HG03175 (cell line): ENCODE measurements at regions not wholly inside any gene's neighbourhood (a gene's known extent, or its start where the extent isn't known, plus 50 kb on each side); places are given as distances from the start of the nearest gene placed in this dataset.

Source experiments
- ATAC-seq: cut with Tn5 transposase; IDR thresholded peaks from one replicate; pipeline ENCODE4 v1.9.1; 2021; ENCODE audit warnings: mild to moderate bottlenecking, moderate library complexity; ENCODE audit not compliant: unreplicated experiment

DNA sequence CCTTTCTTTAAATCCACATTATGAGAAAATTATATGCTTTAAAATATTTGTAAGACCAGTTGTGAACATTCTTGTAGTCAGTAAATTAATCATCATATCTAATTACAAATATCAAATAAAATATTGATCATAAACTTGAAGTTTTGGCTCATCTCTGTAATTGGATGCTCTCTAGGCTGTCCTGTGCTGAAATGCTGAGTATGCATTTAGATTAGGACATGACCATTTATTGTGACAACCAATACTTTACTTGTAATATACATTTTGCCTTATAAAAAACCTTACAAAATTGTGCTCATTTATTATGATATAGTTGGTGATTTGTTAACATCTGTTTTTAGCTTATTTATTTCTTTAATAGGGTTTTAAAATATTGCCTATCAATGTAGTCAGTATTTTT, 116.1 kb upstream of the DOCK10 start:
- no peak for ATAC-seq

DNA sequence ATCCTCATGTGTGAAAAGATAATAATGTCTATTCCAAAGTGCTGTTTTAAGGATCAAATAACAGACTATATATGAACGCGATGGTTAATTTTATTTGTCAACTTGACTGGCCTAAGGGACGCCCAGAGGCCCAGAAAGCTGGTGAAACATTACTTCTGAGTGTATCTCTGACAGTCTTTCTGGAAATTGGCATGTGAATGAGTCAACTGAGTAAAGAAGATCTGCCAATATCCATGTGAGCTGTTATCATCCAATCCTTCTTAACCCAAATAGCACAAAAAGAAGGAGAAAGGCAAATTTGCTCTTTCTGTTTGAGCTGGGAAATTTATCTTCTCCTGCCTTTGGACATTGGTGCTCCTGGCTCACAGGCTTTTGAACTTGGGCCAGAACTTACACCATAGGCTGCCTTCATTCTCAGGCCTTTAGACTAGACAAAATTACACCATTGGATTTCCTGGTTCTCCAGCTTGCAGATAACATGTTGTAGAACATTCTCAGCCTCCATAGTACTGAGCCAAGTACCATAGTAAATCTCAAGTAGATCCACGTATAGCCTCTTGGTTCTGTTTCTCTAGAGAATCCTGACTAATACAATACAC, 114.7 kb upstream of the DOCK10 start:
- ATAC-seq, result no peak

DNA sequence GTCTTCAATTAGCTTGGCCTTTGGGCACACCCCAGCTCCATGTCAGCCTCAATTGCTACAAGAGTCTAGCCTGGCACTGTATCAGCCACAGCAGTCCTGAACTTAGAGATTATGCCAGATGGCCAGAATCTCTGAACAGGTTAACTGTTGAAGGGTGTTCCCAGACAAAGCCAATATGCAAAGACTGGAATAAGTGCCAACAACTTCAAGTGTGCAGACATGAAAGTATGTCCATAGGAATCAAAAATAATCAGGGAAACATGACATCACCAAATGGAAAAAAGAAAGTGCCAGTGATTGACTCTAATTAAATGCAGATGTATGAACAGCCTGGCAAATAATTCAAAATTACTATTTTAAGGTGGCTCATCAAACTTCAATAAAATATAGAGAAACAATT, 98.5 kb upstream of the DOCK10 start:
- no peak for ATAC-seq

DNA sequence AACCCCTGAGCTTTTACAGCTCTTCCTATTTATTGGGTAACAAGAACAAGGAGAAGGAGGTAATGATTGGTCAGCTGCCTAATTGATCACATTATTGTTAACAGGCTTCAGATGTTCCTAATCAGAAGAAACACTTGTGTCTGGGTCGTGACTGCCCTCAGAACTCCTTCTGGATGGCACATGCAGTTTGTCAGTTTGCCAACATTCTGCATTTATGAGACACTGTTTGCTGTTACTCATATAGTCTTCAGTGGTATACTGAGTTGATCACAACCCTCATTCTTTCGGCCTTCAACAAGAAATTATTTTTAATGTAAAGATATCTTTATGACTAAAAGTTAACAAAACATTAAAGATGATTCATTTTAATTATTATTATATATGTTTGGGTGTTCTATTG, 95.7 kb upstream of the DOCK10 start:
- no peak for ATAC-seq

DNA sequence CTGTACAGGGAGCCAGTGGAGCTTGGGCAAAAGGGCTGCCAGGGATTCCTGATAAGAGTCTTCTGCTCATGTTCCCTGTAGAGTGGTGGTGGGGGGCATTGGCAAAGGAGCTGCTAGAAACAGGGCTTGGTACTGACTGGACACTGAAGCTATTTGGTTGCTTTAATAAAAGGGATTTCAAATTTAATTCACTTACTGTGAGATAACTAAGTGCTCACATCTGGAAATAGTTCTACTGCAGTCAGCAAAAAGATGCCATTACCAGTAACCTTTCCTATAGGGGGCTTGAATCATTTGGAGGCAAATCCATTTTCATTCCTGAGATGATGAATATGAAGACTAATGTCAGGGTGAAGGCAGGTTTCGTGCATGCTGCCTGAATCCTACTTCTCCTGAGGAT, 94.3 kb upstream of the DOCK10 start:
- ATAC-seq, result no peak

DNA sequence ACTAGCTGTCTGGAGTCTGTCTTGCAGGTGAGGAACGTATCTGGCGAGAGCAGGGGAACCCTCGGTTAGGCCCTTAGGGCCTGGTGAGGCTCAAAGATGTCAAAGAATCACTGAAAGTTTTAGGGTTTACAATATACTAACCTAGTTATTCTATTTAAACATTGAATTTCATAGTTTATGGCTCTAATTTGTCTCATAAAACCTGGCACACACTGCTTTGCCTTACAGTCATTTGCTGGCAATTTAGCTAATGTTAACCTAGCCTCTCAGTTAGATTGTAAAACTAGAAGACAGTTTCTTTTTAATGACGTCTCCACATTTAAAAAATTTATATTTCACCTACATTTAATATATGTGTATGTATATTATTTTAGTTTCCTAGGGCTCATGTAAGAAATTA, 89.6 kb upstream of the DOCK10 start:
- no peak for ATAC-seq

DNA sequence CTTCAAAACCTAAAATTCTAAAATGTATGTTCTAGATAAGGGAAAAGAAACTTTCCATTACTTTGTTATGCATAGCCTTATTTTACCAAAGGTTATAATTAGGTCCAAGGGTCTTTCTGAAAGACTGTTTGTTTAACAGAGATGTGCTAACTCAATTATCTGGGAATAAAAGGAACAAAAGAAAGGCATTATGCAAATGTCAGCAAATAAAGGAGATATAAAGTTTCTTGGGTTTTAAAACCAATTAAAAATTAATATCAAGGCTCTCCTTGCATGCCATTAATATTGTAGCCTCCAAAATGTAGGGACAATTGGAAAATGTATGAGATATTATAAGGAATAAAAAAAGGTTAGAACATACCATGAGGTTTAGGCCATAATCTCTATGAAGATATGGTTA, 87.8 kb upstream of the DOCK10 start:
- no peak for ATAC-seq

DNA sequence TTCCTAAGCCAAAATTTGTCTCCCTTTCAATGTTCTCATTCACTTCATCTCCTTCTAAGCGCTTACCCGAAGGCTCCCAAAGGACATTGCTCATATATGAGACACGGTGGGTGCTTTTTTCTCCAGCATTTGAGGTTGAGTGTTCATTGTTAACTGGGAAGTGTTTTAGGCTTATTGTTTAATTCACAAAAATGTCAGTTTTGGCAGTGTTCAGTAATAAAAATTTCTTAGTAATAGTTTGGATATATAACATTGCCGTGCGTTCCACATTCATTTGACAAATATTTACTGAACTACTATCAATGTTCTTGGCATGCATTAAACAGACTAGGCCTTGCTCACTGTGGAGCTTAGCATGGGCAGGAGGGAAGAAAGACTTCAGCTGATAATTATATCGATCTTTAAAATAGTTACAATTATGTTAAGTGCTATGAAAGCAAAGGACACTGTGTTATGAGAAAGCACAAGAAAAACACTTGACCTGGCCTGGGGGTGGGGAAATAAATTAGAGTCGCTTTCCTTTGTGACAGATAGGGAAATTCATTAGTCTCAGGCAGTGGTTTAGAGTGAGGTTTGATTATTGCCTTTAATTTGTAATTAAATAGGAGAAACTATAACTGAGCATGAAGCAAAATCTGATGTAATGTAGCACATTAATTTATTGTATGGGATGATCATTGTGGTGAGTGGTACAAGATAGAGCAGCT, 82.2 kb upstream of the DOCK10 start:
- no peak for ATAC-seq

DNA sequence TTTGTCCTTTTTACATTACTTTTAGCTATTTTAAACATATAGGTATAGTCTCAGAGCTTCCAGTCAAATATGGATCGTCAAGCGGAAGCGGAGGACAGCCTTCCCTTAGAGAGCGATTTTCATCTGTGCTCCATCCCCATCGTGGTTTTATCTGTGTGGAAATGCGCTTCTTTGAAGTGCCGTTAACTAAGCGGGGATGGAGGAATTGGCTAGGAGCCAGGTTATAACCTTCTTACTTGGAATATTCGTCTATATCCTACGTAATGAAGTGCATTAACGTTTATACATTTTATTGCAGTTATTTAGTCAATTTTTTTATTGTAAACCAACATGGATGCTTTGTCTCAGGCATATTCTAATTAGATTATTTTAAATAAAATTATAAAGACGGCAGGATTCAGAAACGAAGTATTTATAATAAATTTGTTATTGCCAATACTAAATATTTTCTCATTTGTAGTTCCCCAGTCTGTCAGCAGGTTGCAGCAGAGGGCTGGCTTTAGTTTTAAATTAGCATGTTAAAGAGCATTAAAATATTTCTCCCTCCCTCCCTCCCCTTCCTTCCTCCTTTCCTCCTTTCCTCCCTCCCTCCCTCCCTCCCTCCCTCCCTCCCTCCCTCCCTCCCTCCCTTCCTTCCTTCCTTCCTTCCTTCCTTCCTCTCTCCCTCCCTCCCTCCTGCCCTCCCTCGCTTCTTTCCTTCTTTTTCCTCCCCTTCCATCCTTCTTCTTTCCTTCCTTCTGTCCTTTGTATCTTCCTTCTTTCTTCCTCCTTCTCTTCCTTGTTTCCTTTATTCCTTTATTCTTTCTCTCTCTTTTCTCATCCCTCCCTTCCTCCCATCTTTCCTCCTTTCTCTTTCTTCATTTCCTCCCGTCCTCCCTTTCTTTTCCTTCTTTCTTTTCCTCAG, 80.6 kb upstream of the DOCK10 start:
- peak; percentile 68 for ATAC-seq

DNA sequence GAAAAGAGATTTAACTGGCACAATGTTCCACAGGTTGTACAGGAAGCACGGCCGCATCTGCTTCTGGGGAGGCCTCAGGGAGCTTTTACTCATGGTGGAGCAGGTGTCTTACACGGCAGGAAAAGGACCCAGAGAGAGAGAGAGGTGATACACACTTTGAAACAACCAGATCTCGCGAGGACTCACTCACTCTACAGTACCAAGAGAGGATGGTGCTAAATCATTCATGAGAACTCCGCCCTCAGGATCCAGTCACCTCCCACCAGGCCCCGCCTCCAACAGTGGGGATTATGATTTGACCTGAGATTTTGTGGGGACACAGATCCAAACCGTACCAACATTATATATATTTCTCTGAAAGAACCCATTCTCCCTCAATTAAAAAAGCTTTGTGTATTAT, 79.7 kb upstream of the DOCK10 start:
- no peak for ATAC-seq

DNA sequence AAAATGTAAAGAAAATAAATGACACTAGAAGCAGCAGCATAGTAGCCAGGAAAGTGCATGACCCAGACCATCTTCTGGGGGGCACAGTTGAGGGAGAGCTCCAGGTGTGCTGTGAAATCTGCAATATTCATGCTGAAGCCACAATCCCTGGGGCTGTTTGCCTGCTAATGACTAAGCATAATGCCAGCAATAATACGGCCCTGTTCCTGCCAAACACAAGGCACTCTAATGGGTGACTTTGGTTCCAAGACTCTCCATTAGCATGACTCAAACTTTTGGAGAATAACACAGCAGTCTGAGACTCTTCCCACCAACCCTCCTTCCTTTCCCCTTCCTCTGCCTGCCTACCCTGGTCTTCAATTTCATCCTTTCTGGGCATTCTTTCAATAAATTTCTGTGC, 77.9 kb upstream of the DOCK10 start:
- ATAC-seq, result no peak

DNA sequence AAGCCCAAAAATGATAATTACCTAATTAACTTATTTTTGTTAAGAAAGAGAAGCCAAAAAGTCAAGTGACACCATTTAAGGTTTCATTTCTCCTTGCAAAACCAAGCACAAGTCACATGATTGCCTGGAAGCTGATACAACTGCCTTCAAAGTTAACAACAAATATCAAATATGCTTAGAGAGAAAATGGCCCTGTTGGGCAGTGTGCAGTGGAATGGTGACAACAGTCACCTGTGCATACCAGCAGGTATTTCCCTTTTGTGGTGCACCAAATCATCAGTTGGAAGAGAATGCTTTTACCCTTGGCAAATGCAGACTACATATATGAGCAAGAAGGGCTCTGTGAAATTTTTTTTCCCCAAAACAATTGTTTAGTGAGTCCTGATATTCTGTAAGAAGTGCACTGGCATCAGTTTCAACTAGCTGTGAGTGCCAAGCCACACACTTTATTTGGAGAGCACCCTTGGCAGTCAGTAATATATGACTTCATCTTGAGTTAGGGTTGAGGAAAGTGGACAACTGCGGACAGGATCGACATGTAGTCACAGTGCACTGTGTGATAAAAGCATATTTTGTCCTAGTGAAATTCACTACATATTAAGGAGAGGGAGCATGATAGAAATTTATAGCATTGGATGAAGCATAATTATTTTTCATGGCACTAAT, 74.9 kb upstream of the DOCK10 start:
- no peak for ATAC-seq

DNA sequence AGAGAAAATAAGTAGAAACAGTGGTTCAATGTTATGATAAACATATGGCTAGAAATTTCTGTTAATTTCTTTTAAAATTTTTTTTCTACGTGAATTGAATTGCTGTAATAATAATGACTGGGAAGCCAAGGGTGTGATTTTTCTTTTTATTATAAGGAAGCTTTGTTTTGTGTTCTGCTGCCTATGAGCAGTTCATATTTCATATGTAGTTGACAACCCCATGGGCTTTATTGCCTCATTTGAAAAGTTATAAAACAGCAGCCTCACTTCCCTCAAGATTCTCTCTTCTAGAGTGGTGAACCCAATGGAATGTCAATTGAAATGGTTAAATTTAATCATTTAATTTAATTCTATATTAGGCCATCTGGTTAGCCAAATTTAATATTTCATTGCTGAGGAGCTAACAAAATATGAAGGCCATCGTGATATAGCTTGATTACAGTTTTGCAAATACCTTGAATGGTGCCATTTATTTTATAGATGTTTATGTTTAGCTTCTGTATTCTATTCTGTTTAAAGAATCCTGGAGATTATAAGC, 72.6 kb upstream of the DOCK10 start:
- no peak for ATAC-seq

DNA sequence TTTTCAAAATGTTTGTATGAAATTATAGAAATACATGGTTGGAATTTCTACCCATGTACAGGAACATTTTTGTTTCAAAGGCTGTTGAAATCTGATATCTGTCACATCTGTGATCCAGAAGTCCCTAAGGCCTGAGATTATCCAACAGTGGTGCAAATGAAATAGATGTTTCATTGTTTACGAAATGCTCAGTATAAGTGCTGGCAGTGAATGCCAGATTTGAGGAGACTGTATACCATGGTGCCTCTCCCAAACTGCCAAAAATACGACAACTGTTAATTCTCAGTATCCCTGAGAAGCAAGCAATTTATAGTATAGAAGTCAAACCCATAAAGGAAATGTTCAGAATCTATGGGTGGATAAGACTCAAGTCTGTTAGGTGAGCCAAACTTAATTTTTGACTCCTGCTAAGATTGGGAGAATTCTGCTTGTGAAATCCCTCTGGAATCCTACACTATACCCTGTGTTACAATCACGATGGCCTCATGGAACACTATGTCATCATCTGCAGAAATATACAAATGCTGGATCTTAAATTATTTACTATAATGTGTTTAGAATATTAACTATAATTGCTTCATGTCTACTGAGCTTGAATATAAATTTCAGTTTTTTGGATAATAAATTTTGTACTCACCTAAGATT, 71.2 kb upstream of the DOCK10 start:
- no peak for ATAC-seq

DNA sequence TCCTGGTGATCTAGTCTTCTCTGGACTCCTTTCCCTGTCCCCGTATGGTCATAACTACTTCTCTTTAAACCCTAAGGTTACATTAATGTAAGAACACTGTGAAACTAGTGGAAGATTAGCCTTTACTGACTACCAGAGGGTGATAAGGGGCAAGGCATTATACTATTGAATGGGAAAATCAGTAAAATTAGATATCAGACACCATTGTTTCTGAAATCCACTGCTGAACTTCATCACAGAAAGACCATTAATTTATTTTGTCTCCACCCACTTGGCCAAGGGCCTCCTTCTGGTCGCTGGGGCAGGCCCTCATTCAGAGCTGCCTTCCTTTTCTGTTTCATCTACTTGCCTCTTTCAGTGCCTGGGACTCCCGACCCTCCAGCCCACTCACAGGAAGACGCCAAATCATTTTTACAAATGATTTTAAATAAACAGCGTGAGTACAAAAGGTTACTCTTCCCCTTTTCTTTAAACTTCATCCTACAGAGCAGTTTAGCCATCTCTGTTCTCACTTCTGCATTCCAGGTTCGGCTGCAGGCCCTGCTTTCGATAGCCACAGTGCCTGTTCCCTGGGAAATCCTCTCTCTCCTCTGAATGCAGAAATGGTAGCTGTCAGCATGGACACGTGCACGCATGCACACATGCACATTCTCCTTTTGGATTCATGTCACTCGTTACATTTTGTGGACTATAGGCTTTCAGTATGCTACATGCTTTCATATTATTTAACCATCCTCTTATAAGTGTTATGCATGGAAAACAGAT, 70.3 kb upstream of the DOCK10 start:
- ATAC-seq, result no peak

DNA sequence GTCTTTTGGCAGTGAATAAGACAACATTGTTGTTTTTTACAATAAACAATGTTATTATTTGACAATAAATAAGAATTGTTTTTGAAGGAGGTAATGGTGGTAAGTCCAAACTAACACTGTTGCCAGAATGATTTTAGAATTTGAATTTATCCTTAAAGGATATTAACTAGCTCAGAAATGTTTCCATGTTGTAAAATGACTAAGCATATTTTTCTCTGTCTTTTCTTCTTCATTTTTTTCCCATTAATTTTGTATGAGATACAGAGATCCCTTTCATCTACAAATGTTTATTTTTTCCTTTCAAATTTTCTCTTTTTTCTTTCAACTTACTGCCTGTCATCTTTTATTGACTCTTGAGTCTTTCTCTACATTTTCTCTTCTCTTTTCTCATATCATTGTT, 66.5 kb upstream of the DOCK10 start:
- no peak for ATAC-seq

DNA sequence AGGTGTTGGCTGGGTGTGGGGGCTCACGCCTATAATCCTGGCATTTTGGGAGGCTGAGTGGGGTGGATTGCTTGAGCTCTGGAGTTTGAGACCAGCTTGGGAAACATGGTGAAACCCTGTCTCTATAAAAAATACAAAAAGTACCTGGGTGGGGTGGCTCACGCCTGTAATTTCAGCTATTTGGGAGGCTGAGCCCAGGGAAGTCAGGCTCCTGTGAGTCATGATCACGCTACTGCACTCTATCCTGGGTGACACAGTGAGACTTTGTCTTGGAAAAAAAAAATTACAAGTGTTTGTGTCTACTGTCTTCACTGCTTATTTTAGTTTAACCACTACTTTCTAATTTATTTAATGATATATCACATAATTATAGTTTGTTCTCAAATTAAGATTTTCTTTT, 62.7 kb upstream of the DOCK10 start:
- ATAC-seq, result no peak

DNA sequence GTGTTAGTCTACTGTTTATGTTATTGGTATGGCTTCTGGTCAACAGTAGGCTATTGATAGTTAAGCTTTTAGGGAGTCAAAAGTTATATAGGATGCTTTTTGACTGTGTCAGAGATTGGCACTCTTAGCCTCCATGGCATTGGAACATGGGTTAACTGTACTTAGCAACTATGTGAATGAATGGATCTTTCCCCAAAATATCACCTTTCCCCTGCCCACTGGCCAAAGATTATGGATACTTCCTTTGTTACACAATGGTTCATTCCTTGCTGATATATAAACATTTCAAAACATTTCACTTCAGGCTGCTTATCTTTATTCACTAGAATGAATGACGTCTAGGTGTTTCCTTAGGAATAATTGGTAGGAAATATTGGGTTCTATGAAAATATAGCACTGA, 62.1 kb upstream of the DOCK10 start:
- no peak for ATAC-seq

DNA sequence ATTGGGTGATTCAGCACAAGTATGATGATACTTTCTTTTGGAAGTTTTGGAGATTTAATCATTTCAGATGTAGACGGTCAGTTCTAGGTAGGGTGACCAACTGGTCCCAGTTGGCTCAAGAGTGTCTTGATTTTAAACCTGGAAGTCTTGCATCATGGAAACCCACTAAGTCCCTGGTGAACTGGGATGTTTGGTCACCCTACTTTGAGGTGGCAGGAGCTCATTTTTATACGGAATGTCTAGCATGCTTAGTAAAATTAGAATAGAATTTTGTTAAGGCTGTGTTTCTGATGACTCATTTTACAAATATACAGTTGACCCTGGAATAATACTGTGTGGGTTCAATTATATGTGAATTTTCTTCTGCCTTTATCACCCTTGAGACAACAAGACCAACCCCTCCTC, 61.5 kb upstream of the DOCK10 start:
- ATAC-seq, result no peak

DNA sequence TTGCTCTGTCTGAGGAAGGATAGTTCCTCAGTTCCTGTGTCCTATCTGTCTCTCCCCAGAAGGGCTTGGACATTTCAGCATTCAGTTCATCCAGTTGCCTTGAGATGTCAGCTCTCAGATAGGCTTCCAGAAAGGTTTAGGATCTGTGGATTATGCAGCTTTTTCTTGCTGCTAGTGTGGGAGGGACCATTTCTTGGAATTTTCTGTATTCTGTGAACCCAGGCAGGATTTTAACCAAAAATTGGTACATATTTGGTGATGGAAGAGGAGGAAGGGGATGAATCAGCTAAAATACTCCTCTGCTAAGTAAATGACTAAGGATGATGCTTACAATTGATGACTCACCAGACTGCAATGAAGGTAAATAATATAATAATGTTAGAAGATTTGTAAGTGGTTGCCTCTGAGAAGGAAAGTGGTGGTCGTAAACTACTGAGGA, 58.6 kb upstream of the DOCK10 start:
- no peak for ATAC-seq
